ENCODE measurements at regions not wholly inside any gene's neighbourhood (a gene's known extent, or its start where the extent isn't known, plus 50 kb on each side); places are given as distances from the start of the nearest gene placed in this dataset.

- in situ Hi-C loops (cut with HindIII; ENCODE audit: low pct_unique_long_range_greater_than_20kb, low sequenced_read_pairs) (no loop called here), intact Hi-C loops (cut with micrococcal nuclease; ENCODE audit: unreplicated experiment) (no loop called here)
- no peak overlapping the region for H3K27ac ChIP-seq (ENCODE audit: low read length)
- no TSS peak for BruUV-seq (replicated peaks)
- H3K27me3 ChIP-seq (ENCODE audit: control insufficient read depth, insufficient read depth, low read length): no peaks in the 10 kb centered on the region
- DNase-seq (ENCODE audit: low read depth, low spot score) (no peak), ATAC-seq (no peak)
- H3K4me1 ChIP-seq (ENCODE audit: control insufficient read depth, insufficient read depth, low read length): no peaks in the 10 kb centered on the region
- ChIA-PET POLR2A (no interaction called here), CTCF (no interaction called here)
- H3K36me3 ChIP-seq (ENCODE audit: control insufficient read depth, insufficient read depth, low read length): no peaks in the 10 kb centered on the region
- no peak overlapping the region for H3K4me3 ChIP-seq (ENCODE audit: low read depth in 2 of 2, low read length in 2 of 2)
- TF ChIP-seq TCF7L2 (IDR thresholded peaks at IDR 0.05; ENCODE audit: low read depth, low read length) (no peak), REST (IDR thresholded peaks at IDR 0.05; ENCODE audit: insufficient read depth in 1 of 2, low read depth in 2 of 2, low read length in 1 of 2) (no peak), POLR2AphosphoS5 (IDR thresholded peaks at IDR 0.05; ENCODE audit: low read depth, low read length) (no peak), SIN3A (IDR thresholded peaks at IDR 0.05; ENCODE audit: borderline replicate concordance, insufficient read depth, low read depth, low read length) (no peak)
- TF ChIP-seq, protein P1, sequence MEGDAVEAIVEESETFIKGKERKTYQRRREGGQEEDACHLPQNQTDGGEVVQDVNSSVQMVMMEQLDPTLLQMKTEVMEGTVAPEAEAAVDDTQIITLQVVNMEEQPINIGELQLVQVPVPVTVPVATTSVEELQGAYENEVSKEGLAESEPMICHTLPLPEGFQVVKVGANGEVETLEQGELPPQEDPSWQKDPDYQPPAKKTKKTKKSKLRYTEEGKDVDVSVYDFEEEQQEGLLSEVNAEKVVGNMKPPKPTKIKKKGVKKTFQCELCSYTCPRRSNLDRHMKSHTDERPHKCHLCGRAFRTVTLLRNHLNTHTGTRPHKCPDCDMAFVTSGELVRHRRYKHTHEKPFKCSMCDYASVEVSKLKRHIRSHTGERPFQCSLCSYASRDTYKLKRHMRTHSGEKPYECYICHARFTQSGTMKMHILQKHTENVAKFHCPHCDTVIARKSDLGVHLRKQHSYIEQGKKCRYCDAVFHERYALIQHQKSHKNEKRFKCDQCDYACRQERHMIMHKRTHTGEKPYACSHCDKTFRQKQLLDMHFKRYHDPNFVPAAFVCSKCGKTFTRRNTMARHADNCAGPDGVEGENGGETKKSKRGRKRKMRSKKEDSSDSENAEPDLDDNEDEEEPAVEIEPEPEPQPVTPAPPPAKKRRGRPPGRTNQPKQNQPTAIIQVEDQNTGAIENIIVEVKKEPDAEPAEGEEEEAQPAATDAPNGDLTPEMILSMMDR (IDR thresholded peaks at IDR 0.05): no peak
- H3K9me3 ChIP-seq (ENCODE audit: control insufficient read depth, insufficient read depth, low read depth, low read length): no peaks in the 10 kb centered on the region
Measured at GRCh38 chr4:115272185-115272584, 158.8 kb upstream of the NDST4 start.

DNA sequence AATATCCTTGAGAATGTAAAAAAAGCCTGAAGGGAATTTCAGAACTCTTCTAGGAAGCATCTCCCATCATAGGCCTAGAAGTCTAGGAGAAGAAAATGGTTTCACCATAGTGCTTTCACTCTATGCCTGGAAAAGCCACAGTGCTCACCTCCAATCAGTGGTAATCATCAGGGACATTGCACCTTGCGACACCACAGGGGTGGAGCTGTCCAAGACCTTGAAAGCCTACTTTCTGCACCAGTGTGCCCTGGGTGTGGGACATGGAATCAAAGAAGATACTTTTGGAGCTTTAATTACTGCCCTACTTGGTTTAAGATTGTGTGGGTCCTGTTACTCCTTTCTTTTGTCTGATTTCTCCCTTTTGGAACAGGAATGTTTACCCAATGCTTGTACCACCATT is 146.8 kb upstream of the NDST4 start:
- ChIA-PET POLR2A (no interaction called here), CTCF (no interaction called here)
- BruUV-seq (replicated peaks): no TSS peak
- ATAC-seq (no peak), DNase-seq (ENCODE audit: low read depth, low spot score) (no peak)
- intact Hi-C loops (cut with micrococcal nuclease; ENCODE audit: unreplicated experiment) (no loop called here), in situ Hi-C loops (cut with HindIII; ENCODE audit: low pct_unique_long_range_greater_than_20kb, low sequenced_read_pairs) (no loop called here)
- no peak overlapping the region for H3K27ac ChIP-seq (ENCODE audit: low read length)
- H3K4me1 ChIP-seq (ENCODE audit: control insufficient read depth, insufficient read depth, low read length): no peaks in the 10 kb centered on the region
- no peaks in the 10 kb centered on the region for H3K36me3 ChIP-seq (ENCODE audit: control insufficient read depth, insufficient read depth, low read length)
- TF ChIP-seq REST (IDR thresholded peaks at IDR 0.05; ENCODE audit: insufficient read depth in 1 of 2, low read depth in 2 of 2, low read length in 1 of 2) (no peak), POLR2AphosphoS5 (IDR thresholded peaks at IDR 0.05; ENCODE audit: low read depth, low read length) (no peak), SIN3A (IDR thresholded peaks at IDR 0.05; ENCODE audit: borderline replicate concordance, insufficient read depth, low read depth, low read length) (no peak), TCF7L2 (IDR thresholded peaks at IDR 0.05; ENCODE audit: low read depth, low read length) (no peak)
- TF ChIP-seq, protein P1 (IDR thresholded peaks at IDR 0.05): no peak
- no peaks in the 10 kb centered on the region for H3K27me3 ChIP-seq (ENCODE audit: control insufficient read depth, insufficient read depth, low read length)
- no peaks in the 10 kb centered on the region for H3K9me3 ChIP-seq (ENCODE audit: control insufficient read depth, insufficient read depth, low read depth, low read length)
- H3K4me3 ChIP-seq (ENCODE audit: low read depth in 2 of 2, low read length in 2 of 2): no peak overlapping the region
